CD4-positive, alpha-beta T cell treated with Interleukin-17A for 4 hours (primary cell): ENCODE measurements at regions not wholly inside any gene's neighbourhood (a gene's known extent, or its start where the extent isn't known, plus 50 kb on each side); places are given as distances from the start of the nearest gene placed in this dataset.
A peak's percentile ranks its signal among the peaks of the same experiment; 100 is the strongest.
"Not testable (repeated sequence)": the region's sequence is repeated elsewhere in the genome, so short reads cannot be mapped to it uniquely, and the experiment has no call there.

Experiments used
- DNase-seq: peaks from one replicate; pipeline ENCODE4 v3.0.0-alpha.2; 2020; ENCODE audit warnings: mixed read lengths

DNA sequence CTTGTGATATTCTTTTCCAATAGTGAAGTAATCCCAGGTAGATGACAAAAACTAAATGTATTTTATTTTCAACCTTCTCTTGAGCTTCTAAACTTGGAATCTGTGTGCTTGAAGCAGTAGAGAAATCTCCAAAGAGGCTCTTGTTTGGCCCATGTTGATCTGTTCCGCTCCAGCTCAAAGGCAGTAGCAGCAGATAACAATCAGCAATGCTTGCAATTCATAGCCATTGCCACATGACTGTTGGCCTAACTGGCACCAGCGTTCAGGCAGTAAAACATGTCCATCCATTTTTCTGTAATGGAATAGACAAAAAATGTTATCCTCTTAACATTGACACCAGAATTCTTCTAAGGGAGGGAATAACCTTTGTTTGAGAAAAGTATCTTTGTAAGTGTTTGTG, 270.7 kb upstream of the MSX2 start:
- peak; percentile 7 for DNase-seq

DNA sequence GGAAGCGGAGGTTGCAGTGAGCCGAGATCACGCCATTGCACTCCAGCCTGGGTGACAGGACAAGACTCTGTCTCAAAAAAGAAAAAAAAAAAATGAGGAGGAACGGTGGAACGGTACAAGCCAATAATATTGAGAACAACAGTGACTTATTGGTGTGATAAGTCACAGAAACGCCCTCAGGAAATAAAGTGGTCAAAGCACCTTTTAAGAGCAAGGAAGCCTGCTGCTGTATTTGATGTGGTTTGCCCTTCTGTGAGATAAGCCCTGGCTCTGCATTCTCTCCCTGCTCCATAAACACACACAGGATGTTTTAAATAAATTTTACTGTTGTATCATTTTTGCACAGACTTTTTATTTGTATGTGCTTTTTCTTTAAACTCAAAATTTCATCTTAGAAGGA, 269.9 kb upstream of the MSX2 start:
- peak; percentile 9 for DNase-seq

DNA sequence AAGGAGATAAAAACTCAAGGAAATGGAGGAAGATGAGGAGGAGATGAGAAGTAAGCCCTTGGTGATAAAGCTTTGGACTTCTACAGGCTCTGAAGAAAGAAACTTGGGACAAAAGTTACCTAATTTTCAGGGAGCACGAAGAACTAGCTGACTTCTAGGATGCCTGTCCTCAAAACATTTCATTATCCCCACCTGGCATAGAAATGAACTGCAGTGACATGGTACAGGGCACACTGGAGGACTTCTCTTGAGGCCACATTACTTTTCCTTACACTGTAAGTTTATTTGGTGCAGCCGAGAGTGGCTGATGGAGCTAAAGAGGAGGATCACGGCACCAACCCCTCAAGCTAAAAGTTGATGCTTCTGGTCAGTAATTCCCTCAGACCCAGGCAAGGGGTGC, 269.5 kb upstream of the MSX2 start:
- no peak for DNase-seq

DNA sequence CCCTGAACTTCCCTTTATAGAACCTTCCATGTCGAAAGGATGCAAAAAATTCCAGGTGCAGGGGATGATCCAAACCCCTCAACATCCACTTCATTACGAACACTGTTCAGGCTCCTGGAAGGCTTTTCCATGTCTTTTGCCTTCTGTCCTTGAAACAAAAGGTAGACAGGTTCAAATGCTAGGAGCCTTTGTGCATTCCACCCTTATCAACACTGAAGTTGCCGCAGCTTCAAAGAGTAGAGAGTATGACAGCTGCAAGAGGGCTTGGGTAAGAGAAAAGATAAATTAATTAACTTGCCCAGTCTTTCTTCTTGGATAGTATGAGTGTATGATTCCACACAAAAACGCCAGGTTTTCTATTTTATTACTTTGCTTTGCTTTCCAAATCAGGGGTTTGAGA, 269.1 kb upstream of the MSX2 start:
- no peak for DNase-seq

DNA sequence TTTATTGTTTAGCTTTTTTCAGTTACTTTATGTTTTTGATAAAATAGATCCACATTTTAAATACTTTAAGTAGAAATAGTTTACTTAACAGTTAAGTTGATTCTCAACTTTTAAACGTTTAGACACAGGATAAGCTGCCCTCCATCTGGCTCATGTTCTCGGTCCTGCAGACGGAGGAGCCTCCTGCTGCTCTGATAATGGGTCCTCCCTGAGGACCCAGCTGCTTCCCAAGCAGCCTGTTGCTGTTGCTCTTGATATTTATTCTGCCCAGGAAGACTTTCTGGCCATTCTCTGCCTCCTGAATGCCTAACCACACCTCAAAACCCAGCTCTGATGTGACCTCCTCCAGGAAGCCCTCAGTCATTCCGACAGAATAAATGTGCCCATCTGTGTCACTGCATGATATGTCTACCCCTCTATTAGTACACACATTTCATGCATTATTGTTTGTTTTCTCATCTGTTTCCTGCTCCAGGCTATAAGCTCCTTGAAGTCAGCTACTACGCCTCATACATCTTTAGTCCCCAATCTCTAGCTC, 267.2 kb upstream of the MSX2 start:
- no peak for DNase-seq

DNA sequence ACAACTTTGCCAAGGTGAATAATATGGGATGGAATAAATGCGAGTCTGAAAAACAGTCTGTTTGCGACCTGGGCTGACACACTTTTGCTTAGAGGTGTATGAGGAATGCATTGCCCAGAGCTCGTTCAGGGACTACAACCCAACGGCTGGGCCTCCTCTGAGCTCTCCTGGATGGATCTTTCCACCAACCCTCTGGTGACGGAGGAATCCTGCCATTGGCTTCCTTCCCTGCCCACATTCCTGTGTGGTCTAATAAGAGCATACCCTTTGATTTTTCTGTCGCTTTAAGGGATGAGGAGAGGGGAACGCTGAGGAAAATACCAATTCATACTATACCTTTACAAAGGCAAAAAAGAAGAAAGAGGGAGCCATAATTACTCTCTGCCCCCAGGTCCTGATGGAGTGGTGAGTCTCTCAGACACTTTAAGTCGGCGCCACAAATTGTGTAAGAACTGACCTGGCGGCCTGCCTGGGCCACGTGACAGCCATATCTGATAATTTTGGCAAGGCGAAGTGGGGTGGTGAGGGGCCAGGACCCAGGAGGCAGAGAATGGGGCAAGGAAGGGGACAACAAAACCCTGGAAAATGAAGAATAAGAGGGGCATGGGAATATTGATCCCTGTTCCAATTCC, 265.2 kb upstream of the MSX2 start:
- DNase-seq: no peak

DNA sequence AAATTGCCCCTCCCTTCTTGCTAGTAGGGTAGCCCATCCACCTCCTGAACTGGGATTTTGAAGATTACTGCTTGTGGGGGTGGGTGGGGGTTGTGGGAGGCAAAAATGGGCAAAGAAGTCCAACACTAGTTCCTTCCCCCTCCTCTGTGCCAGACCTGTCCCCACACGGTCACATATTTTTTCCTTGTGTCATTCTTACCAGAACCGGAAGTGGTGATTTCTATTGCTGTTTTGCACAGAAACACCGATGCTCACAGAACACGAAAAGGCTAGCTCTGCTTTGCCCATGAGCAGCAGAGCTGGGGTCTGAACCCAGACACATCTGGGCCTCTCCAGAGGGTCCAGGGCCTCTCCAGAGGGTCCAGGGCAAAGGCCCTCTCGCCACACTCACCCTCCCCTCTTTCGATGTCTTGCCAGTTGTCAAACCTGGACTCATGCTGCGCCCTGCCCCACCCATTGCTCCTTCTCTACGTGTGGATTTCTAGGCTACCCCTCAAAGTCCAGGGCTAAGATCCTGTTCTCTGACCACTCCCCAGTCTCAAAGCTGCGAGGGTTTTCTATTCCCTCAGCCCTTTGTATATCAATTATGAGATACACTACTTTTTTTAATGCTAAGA, 264.4 kb upstream of the MSX2 start:
- DNase-seq: no peak

DNA sequence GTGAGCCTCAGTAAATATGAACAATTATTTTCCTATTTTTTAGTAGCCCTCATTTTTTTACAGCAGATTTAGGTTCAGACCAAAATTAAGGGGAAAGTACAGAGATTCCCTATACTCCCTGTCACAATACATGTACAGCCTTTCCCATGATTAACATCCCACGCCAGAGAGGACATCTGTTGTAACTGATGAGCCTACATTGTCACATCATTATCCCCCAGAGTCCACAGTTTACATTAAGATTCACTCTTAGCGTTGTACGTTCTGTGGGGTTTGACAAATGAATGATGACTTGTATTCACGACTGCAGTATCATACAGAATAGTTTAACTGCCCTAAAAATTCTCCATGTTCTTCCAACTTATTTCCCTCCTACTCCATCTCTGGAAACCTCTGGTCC, 262.3 kb upstream of the MSX2 start:
- DNase-seq: no peak

DNA sequence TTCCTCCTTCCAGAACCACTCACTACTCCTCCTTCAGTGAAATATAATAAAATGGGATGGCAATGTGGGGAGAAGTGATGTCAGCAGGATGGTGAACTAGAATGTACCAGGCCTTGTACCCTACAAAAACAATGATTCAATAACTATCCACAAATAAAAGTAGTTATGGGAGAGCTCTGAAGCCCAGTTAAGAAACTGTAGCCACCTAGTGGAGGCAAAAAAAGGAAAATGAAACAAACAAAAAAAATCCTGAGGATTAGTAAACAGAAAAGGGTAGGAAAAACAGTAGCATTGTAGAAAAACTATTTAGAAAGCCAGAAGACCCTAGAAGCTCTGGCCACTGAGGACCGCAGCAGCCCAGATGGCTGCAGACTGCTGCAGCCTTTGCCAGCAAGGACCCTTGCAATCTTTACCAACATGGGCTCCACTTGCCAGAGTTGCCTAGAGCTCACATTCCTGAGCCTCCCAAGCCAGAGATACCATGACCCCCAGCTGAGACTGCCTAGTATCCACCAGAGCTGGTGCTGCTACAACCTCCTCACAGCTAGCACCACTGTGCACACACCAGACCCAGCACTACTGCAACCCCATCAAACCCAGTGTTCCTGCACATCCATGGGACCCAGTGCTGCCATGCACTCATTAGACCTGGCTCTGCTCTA, 259.7 kb upstream of the MSX2 start:
- no peak for DNase-seq

DNA sequence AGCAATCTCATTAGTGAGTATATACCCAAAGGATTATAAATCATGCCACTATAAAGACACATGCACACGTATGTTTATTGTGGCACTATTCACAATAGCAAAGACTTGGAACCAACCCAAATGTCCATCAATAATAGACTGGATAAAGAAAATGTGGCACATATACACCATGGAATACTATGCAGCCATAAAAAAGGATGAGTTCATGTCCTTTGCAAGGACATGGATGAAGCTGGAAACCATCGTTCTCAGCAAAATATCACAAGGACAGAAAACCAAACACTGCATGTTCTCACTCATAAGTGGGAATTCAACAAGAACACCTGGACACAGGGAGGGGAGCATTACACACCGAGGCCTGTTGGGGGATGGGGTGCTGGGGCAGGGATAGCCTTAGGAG, 252.9 kb upstream of the MSX2 start:
- DNase-seq: not testable (repeated sequence)

DNA sequence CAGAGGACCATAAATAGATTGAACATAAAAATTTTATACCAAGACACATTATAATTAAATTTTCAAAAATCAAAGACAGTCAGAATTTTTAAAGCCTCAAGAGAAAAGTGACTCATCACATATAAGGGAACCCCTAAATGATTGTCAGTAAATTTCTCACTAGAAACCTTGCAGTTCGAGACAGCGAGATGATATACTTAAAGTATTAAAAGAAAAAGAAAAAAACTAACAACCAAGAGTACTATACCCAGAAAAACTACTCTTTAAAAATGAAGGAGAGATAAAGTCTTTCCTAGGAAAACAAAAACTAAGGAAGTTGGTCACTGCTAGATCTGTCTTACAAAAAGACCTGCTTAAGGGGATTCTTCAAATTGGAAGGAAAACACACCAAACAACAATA, 251.4 kb upstream of the MSX2 start:
- no peak for DNase-seq

DNA sequence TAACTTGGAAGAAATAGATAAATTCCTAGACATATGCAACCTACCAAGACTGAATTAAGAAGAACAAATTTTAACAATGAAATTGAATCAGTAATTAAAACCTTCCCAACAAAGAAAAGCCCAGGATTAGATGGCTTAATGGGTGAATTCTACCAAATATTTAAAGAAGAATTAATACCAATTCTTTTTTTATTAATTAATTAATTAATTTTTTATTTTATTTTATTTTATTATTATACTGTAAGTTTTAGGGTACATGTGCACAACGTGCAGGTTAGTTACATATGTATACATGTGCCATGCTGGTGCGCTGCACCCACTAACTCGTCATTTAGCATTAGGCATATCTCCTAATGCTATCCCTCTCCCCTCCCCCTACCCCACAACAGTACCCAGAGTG, 248.4 kb upstream of the MSX2 start:
- not testable (repeated sequence) for DNase-seq

DNA sequence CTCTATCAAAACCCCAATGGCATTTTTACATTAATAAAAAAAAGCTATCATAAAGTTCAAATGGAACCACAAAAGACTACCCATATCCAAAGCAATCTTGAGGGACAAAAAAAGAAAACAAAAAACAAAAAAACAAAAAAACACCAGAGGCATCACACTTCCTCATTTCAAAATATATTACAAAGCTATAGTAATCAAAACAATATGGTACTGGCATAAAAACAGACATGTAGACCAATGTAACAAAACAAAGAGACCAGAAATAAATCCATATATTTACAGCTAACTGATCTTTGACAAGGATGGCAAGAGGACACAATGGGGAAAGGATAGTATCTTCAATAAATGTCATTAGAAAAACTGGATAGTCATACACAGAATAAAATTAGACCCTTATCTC, 245.1 kb upstream of the MSX2 start:
- DNase-seq: no peak

DNA sequence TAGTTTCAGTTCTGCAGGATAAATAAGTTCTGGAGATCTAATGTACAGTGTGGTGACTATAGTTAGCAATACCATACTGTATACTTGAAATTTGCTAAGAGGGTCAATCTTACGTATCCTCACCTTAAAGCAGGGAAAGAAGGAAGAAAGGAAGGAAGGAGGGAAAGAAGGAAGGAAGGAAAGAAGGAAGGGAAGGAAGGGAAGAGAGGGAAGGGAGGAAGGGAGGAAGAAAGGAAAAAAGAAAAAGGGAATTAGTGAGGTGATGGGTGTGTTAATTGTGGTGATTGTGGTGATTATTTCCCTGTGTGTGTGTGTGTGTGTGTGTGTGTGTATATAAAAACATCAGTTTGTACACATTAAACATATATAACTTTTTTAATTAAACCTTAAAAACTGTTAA, 242.6 kb upstream of the MSX2 start:
- no peak for DNase-seq

DNA sequence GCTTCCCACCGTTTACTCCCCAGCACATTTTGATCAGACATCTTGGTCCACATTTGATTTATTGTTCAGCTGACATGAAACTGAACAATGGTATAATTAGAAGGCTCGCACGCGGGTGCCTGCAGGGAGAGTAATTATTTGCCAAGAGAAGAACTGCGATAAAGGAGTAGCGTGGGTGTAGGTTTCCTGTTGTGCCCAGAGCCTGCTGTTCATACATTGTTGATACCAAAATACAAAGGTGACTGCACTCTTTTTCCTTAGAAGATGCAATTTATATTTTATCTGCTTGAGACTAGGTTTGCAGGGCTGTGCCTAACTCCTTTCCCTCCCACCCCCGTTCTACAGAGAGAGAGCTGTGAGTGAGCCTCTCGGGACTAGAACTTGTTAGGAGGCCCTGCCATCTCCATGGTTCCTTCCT, 241.8 kb upstream of the MSX2 start:
- DNase-seq: no peak

DNA sequence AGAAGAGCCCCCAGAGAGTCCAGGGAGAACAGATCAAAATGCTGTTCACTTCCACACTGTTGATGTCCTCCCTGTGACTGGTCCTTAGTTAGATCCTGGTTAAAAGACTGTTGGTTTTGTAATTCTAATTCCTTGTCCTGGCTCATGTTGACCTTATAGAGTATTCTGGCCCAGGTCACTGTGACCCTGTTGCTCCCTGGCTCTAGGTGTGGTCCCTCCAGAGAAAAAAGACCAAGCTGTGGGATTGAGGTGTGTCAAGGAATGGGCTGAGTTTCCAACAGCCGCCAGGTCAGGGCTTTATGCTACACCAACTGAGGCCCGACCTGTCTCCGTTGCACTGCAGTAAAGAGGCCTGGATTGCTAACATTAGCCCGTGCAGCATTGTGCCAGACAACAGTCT, 241.0 kb upstream of the MSX2 start:
- DNase-seq: no peak

DNA sequence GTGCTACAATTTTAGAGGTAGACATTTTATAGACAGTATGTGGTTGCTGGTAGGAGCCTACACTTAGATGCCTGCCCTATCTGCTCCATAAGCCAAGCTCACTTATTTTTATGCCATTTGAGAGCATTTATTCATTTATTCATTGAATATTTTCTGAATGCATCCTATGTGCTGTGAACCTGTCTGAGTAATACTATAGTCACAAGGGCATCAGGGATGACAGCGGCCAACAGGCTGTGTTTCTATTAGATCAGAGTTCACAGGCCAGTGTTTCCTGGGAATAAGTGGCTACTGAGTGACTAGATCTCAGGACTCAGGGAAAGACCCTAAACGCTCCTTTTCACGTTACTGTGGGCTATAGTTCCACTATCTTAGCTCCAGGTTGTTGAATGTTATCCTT, 235.2 kb upstream of the MSX2 start:
- no peak for DNase-seq

DNA sequence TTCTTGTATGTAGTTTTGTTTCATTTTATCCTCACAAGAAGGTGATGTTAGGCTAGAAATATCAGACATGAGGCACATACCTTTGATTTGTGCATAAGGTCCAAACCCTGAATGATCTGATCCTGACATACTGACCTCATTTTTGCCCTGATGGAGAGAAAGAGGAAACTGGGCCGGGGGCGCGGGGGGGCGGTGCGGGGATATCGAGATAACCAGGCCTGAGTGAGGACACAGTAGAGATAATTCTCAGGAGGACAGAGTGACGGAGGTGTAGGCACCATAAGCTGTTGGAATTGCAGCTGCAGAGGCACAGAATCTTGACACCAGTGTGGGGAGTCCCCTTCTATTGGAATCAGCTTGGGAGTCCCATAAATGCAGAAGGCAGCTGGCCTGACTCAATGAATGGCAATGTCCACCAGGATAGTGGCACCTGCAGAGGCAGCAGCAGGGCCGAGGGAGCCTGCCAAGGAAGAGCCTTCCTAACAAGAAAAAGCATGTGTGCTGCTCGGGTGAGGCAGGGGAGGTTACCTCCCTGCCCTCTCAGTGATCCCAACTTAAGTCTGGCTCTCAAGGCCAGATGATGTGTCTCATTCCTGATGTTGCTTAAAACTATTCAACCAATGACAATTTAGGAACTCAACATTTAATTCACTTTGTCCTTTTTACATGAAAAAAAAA, 234.3 kb upstream of the MSX2 start:
- DNase-seq: no peak

DNA sequence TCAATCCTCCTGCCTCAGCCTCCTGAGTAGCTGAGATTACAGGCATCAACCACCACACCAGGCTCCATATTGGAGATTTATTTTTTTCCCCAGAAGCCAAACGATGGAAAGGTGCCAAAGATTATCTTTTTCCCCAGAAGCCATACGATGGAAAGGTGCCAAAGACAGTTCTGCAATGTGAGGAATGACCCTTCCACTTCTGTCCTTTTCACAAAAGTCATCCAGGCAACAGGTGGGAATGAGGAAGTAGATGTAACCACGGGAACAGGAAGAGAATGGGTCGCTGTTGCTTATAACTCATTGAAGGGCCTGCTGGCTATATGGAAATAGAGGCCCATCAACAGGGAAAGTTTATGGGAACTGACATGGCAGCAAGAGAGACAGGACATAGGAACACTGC, 233.7 kb upstream of the MSX2 start:
- DNase-seq: no peak

DNA sequence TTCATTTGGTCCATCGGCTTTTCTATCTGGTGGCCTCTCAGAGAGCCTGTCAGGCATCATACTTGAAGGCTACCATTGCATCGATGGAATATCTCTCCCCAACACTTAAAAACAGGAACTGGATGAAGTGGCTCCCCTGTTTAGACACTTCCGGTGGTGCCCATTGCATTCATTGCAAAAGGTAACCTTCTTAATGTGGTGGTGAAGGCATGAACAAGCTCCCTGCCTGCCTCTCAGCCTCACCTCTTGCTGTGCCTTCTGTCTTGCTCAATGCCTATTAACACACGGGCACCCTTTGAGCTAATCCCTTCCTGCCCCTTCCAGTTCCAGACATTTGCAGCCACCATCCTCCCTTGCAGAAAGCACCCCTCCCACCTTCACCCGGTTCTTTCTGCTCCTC, 233.1 kb upstream of the MSX2 start:
- DNase-seq: no peak

DNA sequence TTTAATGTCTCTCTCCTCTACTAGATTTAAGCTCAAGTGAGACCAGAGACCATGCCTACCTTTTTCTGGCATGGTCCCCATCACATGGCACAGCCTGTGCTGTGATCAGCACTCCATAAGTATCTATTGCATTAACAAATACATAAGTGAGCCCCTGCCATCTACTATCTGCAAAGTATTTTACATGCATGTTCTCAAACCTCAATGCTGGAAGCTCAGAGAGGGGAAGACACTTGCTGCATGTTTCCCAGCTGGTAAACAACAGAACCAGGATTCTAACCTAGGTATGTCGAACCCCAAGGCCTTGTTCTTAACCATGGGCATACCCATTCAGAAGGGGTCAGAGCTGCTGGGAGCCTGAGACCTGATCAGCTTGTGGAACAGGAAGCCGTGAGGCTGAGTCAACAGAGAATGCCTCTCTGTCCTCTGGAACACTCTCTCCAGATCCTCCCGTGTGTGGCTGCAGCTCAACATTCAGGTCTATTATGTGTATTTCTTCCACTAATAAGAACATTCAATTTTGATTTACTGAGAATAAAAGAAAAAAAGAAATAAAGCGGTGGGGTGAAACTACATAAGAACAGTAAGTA, 232.5 kb upstream of the MSX2 start:
- DNase-seq: no peak

DNA sequence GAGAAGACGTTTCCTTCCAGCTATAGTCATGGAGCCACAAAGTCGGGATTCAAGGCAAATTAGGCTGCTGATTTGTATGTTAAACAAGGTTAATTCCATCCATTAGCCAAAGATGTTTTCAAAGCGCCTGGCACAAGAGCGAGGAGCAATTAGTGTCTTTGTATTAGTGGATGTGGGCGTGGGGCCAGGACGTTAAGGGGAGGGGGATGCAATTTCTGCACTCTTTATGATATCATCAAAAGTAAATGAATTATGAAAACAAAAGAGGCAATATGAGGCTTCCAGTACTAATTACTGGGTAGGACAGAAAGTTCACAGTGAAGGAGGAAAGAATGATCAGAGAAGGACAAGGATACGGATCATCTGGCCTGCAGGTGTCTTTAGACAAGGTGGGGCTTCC, 230.9 kb upstream of the MSX2 start:
- no peak for DNase-seq

DNA sequence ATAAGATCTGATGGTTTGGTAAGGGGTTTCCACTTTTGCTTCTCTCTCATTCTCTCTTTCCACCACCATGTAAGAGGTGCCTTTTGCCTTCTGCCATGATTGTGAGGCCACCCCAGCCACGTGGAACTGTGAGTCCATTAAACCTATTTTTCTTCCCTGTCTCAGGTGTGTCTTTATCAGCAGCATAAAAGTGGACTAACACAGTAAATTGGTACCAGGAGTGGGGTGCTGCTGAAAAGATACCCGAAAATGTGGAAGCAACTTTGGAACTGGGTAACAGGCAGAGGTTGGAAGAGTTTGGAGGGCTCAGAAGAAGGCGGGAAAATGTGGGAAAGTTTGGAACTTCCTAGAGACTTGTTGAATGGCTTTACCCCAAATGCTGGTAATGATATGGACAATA, 226.4 kb upstream of the MSX2 start:
- not testable (repeated sequence) for DNase-seq
